ENCODE measurements at regions not wholly inside any gene's neighbourhood (a gene's known extent, or its start where the extent isn't known, plus 50 kb on each side); places are given as distances from the start of the nearest gene placed in this dataset.
"Not testable (repeated sequence)": the region's sequence is repeated elsewhere in the genome, so short reads cannot be mapped to it uniquely, and the experiment has no call there.

DNA sequence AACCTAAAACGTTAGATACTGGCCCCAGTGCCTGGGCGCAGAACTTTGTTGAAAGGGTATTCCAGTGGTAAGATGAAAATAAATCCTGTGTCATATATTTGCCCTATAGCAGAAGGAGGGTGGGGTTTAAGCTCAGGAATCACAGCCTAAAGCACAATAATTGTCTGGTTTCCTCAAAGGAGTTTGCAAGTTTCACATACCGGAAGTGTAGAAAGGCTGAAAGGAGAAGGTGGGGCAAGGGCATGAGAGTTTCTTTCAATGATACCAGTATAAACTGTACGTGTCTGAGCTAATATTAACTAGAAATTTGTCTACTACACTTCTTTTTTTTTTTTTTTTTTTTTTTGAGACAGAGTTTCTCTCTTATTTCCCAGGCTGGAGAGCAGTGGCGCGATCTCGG lies 147.9 kb upstream of the WWC1 start:
- not testable (repeated sequence) for TF ChIP-seq CTCF (IDR thresholded peaks at IDR 0.05; ENCODE audit: insufficient read depth, low read length, poor library complexity, severe bottlenecking); EZH2phosphoT487 (conservative IDR thresholded peaks at IDR 0.05; ENCODE audit: low read length)

All from SU-DHL-6 (cell line).